GM12891 (cell line): ENCODE measurements at regions not wholly inside any gene's neighbourhood (a gene's known extent, or its start where the extent isn't known, plus 50 kb on each side); places are given as distances from the start of the nearest gene placed in this dataset.

Experiments
- DNase-seq: peaks from one replicate; pipeline ENCODE4 v3.0.0; 2011; ENCODE audit warnings: low spot score; ENCODE audit not compliant: insufficient read length
- FAIRE-seq: peaks from 2 replicates; lab custom pipeline; 2011; peaks lifted over from hg19 to GRCh38; lab: Jason Lieb, UNC
- PAX5 ChIP-seq: IDR thresholded peaks from 2 replicates; pipeline ENCODE4 v1.6.1; 2011; ENCODE audit warnings: low read length, moderate library complexity, mild to moderate bottlenecking; ENCODE audit not compliant: insufficient read depth, severe bottlenecking
- POLR2A ChIP-seq: IDR thresholded peaks from 2 replicates; pipeline ENCODE4 v1.6.1; 2011; ENCODE audit warnings: low read depth, low read length, control low read depth
- POLR2AphosphoS5 ChIP-seq: IDR thresholded peaks from 2 replicates; pipeline ENCODE4 v1.6.1; 2011; ENCODE audit warnings: low read depth, low read length, control low read depth
- POU2F2 ChIP-seq: IDR thresholded peaks from 2 replicates; pipeline ENCODE4 v1.6.1; 2011; ENCODE audit warnings: low read depth, mild to moderate bottlenecking, control low read depth, low read length, moderate library complexity
- SPI1 ChIP-seq: IDR thresholded peaks from 2 replicates; pipeline ENCODE4 v1.6.1; 2011; ENCODE audit warnings: low read depth, low read length, control low read depth
- TAF1 ChIP-seq: IDR thresholded peaks from 2 replicates; pipeline ENCODE4 v1.6.1; 2011; ENCODE audit warnings: low read depth, low read length, control low read depth

DNA sequence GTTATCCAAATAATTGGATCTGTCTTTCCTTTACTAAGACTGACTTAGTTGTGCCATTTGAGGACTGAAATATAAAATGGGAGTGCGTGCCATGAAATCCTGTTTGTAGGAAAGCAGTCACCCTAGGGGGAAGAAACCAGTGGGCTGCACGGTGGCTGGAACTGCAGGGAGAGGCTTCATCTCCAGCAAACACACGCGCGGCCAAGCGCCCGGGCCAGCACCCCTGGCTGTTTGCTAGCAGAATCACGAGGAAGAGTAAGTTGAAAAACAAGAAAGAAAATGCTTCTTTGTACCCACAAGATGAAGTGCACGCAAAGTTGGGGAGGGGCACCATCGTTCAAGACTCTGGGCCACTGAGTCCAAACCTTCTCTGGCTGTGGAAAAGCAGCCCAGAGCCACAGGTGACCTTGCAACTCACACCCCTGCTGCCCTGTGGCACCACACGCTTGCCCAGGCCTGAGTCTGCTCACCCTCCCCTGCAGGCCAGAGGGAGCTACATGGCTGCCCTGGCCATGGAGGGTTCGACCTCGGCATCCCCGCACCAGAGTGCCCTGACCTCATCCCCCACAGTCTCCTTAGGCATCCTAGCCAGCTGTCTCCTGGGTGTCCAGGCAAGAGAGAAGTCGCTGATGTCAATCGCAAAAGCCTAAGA is 55.2 kb downstream of the IRX2 start:
- TF ChIP-seq SPI1: no peak
- TF ChIP-seq POLR2AphosphoS5: no peak
- TF ChIP-seq TAF1: no peak
- TF ChIP-seq PAX5: no peak
- no peak for TF ChIP-seq POU2F2
- no peak for TF ChIP-seq POLR2A
- DNase-seq: no peak
- FAIRE-seq: no peak

DNA sequence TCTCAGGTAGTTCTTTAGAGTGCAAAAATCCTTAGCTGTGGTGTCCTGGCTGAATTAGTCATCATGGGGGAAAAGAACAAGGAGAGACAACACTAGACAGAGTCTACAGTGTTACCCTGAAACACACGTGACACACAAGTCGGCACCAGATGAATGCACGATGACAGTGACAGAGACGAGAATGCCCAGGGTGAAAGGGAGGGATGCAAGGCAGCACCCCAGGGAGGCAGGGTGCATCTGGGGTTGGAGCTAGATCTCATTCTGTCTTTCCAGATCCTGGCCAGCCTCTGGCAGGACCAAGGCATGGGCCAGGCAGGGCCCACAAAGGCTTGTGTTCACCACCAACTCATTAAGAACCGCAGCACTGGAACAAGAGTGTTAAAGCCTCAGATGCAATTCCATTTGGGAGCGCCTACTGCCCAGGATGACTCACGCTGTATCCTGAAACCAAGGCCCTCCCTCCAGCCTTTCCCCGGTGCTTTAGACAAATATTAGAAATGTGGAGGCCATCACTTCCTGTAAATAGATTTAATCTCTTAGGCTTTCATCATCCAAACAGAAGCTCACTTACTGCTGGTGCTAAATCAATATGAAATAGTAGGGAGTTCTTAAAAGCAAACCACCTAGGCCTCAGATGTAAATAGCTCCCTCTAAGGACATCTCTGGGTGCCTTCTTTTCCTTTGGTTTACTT is 56.1 kb downstream of the IRX2 start:
- TF ChIP-seq POLR2A (no peak), POU2F2 (no peak), TAF1 (no peak), PAX5 (no peak), SPI1 (no peak), POLR2AphosphoS5 (no peak)
- FAIRE-seq: no peak
- DNase-seq: no peak

DNA sequence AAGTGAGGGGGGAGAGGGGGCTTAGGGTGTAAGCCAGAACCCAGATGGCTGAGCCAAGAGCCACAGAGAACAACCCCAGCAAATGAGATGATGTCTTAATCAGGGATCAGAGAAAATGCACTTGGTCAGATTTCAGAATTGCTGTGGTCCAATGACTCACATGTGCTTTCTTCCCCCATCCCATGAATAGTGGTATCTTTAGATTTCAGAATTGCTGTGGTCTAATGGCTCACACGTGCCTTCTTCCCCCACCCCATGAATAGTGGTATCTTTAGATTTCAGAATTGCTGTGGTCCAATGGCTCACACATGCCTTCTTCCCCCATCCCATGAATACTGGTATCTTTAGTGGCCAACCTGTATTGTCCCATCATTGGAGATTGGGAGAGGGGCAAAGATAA is 59.9 kb downstream of the IRX2 start:
- FAIRE-seq: no peak
- TF ChIP-seq TAF1 (no peak), PAX5 (no peak), POU2F2 (no peak), POLR2A (no peak), POLR2AphosphoS5 (no peak), SPI1 (no peak)
- no peak for DNase-seq

DNA sequence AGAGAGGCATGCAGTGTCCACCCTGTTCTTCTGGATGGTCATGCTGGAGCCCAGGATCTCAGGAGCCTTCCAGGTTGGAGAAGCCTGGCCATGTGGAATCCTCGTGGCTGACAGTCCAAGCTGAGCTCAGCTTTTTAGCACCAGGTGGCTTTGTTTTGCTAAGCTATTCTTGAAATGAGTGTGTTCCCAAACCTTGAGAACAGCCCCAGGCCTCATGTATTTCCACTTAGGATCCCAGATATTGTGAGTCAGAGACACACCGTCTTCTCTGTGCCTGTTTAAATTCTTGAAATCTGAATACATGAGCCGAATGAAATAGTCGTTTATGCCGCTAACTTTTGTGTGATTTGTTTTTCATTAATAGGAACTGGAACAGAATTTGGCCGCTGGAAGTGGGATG is 61.2 kb downstream of the IRX2 start:
- TF ChIP-seq POU2F2: no peak
- FAIRE-seq: no peak

DNA sequence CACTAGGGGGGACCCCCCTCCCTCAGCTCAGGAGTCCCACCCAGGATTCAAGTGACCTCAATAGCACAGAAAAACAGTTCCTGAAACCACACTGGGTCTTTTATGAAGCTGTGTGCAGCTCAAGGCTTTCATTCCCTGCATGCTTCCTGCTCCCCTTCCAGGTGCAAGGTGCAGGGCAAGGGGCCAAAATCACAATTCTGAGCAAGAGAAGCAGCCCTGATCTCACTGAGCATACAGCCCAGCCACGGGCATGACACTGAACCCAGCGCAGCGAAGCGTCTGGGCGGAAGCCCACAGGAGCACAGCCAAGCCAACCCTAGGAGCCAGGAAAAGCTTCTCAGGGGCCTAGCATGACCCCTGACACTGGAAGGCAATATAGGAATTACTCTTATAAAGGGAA is 62.9 kb downstream of the IRX2 start:
- no peak for DNase-seq
- no peak for FAIRE-seq
- TF ChIP-seq SPI1 (no peak), POLR2A (no peak), TAF1 (no peak), PAX5 (no peak), POU2F2 (no peak), POLR2AphosphoS5 (no peak)

More for the DNA sequence above, 61.2 kb downstream of the IRX2 start:
- DNase-seq: no peak

DNA sequence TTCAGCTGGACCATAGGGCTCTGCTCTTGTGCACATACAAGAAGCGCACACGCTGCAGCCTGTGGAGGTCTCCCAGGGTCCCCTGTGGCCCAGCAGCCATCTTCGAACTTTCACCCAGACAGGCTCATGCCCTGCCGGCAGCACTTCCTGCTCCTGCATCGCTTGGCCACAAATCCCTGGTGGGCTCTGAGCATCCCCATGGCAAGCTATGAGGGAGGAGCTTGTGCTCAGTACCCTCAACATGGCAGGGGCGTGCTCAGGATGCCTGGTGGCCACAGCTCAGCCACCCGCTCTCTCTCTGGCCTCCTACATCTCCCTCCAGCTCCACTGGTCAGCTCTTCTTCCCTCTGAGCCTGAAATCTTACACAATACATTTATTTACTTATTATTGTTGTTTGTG is 63.7 kb downstream of the IRX2 start:
- TF ChIP-seq POLR2A: no peak

DNA sequence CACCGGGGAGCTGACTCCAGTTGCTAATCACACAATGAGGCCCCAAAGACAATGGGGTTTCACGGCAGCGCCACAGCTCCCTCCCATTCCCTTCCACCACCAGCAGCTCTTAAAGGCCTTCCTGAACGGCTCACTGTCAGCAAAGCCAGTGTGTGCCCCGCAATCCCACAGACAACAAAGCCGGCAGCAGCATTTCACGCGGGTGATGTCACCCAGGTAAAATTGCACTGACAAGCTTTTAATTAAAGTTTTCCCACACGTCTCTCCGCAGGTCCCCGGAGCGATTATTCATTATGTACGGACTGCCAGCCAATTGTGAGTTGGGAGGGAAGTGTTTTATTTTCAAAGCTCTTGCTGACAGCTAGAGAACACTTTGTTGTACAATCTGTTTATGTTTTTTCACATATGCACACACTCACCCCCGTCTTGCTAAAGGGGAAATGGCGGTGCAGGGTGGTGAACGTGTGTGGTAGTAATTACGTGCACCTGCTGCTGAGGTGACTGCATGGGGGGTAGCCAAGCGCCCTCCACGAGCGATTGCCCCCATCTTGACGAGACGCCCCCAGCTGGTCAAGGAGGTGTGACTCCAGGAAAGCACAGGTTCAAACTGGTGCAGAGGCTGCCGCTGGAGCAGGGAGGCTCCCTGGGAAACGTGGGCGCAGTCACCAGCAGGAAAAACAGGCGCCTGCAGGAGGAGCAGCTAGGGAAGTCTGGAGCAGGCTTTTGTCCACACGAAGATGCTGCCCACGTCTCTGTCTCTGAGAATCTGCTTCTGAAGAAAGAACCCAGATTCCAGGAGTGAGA is 65.0 kb downstream of the IRX2 start:
- no peak for TF ChIP-seq POU2F2
- no peak for FAIRE-seq
- no peak for DNase-seq

More for the DNA sequence above, 63.7 kb downstream of the IRX2 start:
- DNase-seq (no peak), FAIRE-seq (no peak)

DNA sequence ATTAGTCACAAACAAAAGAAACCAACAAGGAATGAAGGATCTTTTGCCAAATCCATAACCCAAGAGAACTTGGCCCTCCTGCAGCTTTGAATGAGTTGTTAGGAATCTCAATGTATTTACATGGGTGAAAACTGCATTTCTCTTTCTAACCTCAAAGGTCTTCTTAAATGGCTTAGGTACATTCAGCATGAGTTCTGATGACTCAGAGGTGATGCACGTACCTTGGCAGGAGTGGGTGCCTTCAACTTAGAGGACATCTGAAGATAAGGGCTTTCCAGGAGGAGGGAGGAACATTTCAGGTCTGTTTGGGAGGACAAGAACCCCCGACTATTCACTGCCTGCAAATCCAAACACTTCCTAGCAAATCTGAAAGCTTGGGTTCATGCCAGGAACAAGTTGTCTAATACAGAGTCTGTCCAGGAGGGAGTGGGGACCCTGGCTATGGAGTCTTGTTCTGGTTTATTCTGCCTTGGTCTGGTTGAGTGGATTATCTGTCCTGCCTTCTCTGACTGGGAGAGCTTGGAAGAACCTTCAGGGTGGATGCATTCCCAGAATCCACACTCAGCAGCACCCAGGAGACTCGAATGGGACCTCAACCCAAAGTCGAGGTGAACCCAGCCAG is 65.7 kb downstream of the IRX2 start:
- DNase-seq: no peak
- TF ChIP-seq TAF1 (no peak), POLR2A (no peak), SPI1 (no peak), POU2F2 (no peak), PAX5 (no peak), POLR2AphosphoS5 (no peak)
- FAIRE-seq: no peak

DNA sequence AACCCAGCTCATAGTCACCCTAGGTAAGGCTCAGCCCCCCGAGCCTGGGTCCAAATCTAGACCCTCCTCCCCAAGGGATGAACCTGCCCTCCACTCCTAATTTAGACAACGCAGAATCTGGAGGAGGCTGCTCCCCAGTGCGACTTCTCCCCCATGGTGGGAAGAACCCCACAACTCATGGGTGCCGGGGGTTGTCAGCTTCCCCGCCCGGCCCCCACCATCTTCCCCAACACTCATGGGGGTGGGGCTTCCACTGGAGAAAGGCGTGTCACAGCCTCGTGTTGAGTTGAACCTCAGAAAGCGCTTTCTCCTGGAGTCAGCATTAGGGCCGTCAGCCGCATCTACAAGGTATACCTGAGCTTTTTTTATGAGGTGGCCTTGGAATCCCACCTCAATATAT is 66.9 kb downstream of the IRX2 start:
- FAIRE-seq (no peak), DNase-seq (no peak)
- no peak for TF ChIP-seq SPI1
- TF ChIP-seq POLR2A: no peak
- TF ChIP-seq PAX5: no peak
- TF ChIP-seq TAF1: no peak
- TF ChIP-seq POLR2AphosphoS5: no peak
- no peak for TF ChIP-seq POU2F2

DNA sequence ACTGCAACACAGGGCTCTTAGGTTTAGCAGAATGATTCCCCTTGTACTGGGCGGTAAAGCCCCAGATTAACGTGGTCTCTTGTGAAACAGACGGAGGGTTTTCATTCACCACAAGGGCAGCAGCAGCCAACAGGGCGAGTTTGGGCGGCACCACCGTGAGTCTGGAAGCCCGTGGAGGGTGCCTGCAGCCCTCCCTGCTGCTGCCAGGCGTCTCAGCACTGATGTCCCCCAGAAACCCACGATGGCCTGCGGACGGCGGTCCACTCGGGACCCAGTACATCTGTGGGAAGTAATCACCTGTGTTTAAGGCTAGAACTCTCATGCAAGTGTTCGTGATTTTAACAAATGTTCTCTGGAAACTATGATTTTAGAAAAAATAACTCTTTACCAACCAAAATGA is 67.8 kb downstream of the IRX2 start:
- TF ChIP-seq POU2F2: no peak
- TF ChIP-seq POLR2AphosphoS5: no peak
- TF ChIP-seq TAF1: no peak
- no peak for TF ChIP-seq POLR2A
- no peak for TF ChIP-seq SPI1
- TF ChIP-seq PAX5: no peak
- DNase-seq (no peak), FAIRE-seq (no peak)
